ENCODE measurements at regions not wholly inside any gene's neighbourhood (a gene's known extent, or its start where the extent isn't known, plus 50 kb on each side); places are given as distances from the start of the nearest gene placed in this dataset.

GRCh38 chr13:76635232-76636230 lies 250.7 kb downstream of the KCTD12 start:
- no peaks in the 10 kb centered on the region for H3K27me3 ChIP-seq (ENCODE audit: control insufficient read depth, insufficient read depth, low read length)
- no peak overlapping the region for H3K4me3 ChIP-seq (ENCODE audit: insufficient read depth, low read depth, low read length)
- DNase-seq = no peak
- no peaks in the 10 kb centered on the region for H3K36me3 ChIP-seq (replicated peaks; ENCODE audit: control insufficient read depth, insufficient read depth, low read length)

GRCh38 chr13:76634431-76635191 lies 251.6 kb downstream of the KCTD12 start:
- DNase-seq = no peak
- no peaks in the 10 kb centered on the region for H3K27me3 ChIP-seq (ENCODE audit: control insufficient read depth, insufficient read depth, low read length)

DNA sequence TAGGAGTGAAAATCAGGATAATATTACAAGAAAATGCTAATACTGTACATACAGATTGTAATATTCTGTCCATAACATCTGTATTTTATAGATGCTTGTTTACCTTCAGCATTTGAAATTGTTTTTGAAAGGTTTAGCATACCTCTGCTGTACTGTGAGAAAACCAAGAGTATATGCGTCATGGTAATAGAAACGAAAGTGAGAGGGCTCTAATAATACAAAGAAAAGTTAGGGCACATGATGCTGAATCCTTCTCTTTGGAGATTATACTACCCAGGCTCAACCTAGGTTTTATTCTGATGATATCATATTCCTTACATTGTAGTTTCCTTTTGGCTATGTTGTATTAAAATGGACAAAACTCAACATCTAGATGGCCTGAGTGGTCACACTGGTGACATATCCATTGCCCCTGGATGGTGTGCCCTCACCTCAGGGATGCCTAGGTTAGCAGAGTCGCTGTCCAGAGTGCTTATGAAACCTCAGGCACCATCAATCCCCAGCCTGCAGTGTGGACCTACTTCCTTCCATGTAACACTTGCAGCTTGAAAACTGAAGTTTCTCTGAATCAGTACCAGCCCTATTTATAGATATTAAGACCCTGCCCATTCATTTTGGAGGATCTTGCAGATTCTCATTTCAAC lies 253.7 kb downstream of the KCTD12 start:
- Histone ChIP-seq H3K4me3 (ENCODE audit: insufficient read depth, low read depth, low read length) (no peak overlapping the region), H3K36me3 (replicated peaks; ENCODE audit: control insufficient read depth, insufficient read depth, low read length) (no peaks in the 10 kb centered on the region), H3K27me3 (ENCODE audit: control insufficient read depth, insufficient read depth, low read length) (no peaks in the 10 kb centered on the region)
- peak; percentile 14 for DNase-seq

More at GRCh38 chr13:76634431-76635191, 251.6 kb downstream of the KCTD12 start:
- Histone ChIP-seq H3K36me3 (replicated peaks; ENCODE audit: control insufficient read depth, insufficient read depth, low read length) (no peaks in the 10 kb centered on the region), H3K4me3 (ENCODE audit: insufficient read depth, low read depth, low read length) (no peak overlapping the region)

DNA sequence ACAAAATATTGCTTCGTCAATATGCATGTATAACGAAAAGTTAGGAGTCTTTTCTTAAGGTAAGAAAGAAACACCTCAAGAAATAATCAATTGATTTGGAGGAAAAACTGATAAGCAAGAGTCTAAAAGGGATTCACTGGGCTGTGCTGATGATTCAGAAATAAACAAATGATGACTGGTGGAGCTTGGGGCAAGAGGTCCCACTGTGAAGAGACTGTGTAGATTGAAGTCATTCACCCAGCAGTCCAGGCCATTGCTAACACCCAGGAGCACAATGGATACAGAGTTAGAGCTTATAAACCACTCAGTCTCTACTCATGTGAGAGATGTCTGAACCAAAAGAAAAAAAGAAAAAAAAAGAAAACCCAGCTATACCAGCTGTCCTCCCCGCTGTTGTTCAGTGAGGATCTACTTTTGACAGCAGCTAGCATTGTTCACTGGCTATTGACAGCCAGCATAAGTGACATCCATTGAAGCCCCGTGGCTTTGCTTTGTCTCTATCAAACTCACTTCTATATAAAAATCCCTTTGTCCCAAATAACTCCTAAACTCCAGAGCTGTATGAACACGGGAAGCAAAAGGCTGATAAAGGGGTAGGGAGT lies 255.5 kb downstream of the KCTD12 start:
- Histone ChIP-seq H3K4me3 (ENCODE audit: insufficient read depth, low read depth, low read length) (no peak overlapping the region), H3K36me3 (replicated peaks; ENCODE audit: control insufficient read depth, insufficient read depth, low read length) (no peaks in the 10 kb centered on the region), H3K27me3 (ENCODE audit: control insufficient read depth, insufficient read depth, low read length) (no peaks in the 10 kb centered on the region)
- DNase-seq = no peak

GRCh38 chr13:76622315-76623040 lies 263.7 kb downstream of the KCTD12 start:
- no peaks in the 10 kb centered on the region for H3K27me3 ChIP-seq (ENCODE audit: control insufficient read depth, insufficient read depth, low read length)
- DNase-seq = no peak
- no peaks in the 10 kb centered on the region for H3K36me3 ChIP-seq (replicated peaks; ENCODE audit: control insufficient read depth, insufficient read depth, low read length)
- H3K4me3 ChIP-seq (ENCODE audit: insufficient read depth, low read depth, low read length) = no peak overlapping the region

DNA sequence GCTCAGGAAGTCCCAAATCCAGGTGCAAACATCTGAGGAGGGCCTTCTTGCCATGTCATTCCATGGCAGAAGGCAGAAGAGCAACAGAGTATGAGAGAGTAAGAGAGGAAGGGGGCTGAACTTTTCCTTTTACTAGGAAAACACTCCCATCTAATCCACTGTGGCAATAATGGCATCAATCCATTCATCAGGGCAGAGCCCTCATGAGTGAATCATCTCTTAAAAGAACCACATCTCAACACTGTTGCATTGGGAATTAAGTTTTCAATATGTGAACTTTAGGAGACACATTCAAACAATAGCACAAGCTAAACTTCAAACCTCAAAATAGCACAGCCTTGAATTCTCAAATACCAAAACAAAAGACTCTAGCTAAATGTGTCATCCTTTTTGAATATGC lies 264.5 kb downstream of the KCTD12 start:
- DNase-seq = no peak
- Histone ChIP-seq H3K27me3 (ENCODE audit: control insufficient read depth, insufficient read depth, low read length) (no peaks in the 10 kb centered on the region), H3K36me3 (replicated peaks; ENCODE audit: control insufficient read depth, insufficient read depth, low read length) (no peaks in the 10 kb centered on the region), H3K4me3 (ENCODE audit: insufficient read depth, low read depth, low read length) (no peak overlapping the region)

DNA sequence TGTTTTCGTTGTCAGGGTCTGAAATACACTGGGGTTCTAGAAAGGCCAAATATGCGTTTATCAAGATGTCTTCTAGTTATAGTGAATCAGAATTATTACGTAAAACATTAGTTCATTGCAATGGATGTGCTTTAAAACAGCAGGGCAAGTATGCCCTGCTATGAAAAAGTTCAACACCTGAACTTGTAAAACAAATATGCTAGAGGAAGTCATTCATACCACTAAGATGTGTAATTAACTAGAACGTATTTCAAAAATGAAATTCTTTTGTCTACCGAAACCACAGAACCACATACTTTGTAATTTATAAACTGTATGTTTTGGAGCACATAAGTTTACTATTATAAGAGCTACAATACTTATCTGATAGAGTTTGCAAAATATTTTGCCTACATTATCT lies 266.2 kb downstream of the KCTD12 start:
- no peaks in the 10 kb centered on the region for H3K27me3 ChIP-seq (ENCODE audit: control insufficient read depth, insufficient read depth, low read length)
- no peaks in the 10 kb centered on the region for H3K36me3 ChIP-seq (replicated peaks; ENCODE audit: control insufficient read depth, insufficient read depth, low read length)
- no peak overlapping the region for H3K4me3 ChIP-seq (ENCODE audit: insufficient read depth, low read depth, low read length)
- no peak for DNase-seq

GRCh38 chr13:76619631-76620030 lies 266.6 kb downstream of the KCTD12 start:
- DNase-seq = no peak
- no peak overlapping the region for H3K4me3 ChIP-seq (ENCODE audit: insufficient read depth, low read depth, low read length)
- H3K27me3 ChIP-seq (ENCODE audit: control insufficient read depth, insufficient read depth, low read length) = no peaks in the 10 kb centered on the region
- H3K36me3 ChIP-seq (replicated peaks; ENCODE audit: control insufficient read depth, insufficient read depth, low read length) = no peaks in the 10 kb centered on the region

DNA sequence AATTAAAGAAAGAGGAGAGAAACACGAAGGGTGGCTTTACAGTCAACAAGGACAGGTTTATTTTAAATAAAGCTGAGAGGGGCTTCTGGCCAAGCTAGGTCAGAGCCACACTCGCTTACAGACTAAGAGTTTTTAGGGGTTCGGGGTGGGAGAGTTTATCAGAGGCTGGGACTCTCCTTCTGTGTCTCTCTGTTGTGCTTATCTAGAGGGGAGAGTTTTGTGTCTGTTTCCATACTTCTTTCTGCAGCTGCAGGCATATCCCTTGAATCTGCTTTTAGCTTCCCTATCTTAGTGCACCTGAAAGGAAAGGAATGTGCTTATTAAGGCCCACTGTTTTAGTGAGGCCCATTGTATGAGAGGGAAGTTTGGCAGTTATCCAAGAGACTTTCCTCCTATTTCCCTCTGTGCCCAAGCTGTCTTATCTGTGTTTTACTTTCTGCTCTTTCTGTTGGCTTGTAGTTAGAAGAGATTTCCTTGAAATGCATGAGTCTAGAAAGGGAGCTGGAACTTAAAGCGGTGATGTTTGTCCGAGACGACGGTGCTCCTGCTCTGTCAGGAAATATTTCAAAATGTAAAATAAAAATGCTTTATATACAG lies 275.3 kb downstream of the KCTD12 start:
- Histone ChIP-seq H3K4me3 (ENCODE audit: insufficient read depth, low read depth, low read length) (no peak overlapping the region), H3K36me3 (replicated peaks; ENCODE audit: control insufficient read depth, insufficient read depth, low read length) (no peaks in the 10 kb centered on the region), H3K27me3 (ENCODE audit: control insufficient read depth, insufficient read depth, low read length) (no peaks in the 10 kb centered on the region)
- no peak for DNase-seq

DNA sequence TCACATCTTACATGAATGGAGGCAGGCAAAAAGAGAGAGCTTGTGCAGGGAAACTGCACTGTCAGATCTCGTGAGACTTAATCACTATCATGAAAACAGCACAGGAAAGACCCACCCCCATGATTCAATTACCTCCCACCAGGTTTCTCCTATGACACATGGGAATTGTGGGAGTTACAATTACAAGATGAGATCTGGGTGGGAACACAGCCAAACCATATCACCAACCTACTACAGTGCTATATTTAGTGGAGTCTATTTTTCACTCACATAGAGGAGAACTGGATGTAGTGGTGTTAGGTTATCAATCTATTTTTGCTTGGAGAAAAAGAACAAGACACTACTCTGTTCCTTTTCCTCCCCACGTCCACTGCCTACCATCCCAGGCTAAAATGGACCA lies 276.6 kb downstream of the KCTD12 start:
- Histone ChIP-seq H3K36me3 (replicated peaks; ENCODE audit: control insufficient read depth, insufficient read depth, low read length) (no peaks in the 10 kb centered on the region), H3K27me3 (ENCODE audit: control insufficient read depth, insufficient read depth, low read length) (no peaks in the 10 kb centered on the region), H3K4me3 (ENCODE audit: insufficient read depth, low read depth, low read length) (no peak overlapping the region)
- DNase-seq = no peak

GRCh38 chr13:76607866-76608265 lies 278.3 kb downstream of the KCTD12 start:
- no peak for DNase-seq
- H3K36me3 ChIP-seq (replicated peaks; ENCODE audit: control insufficient read depth, insufficient read depth, low read length) = no peaks in the 10 kb centered on the region
- no peaks in the 10 kb centered on the region for H3K27me3 ChIP-seq (ENCODE audit: control insufficient read depth, insufficient read depth, low read length)

GRCh38 chr13:76600081-76600480 lies 286.1 kb downstream of the KCTD12 start:
- Histone ChIP-seq H3K27me3 (ENCODE audit: control insufficient read depth, insufficient read depth, low read length) (no peaks in the 10 kb centered on the region), H3K4me3 (ENCODE audit: insufficient read depth, low read depth, low read length) (no peak overlapping the region), H3K36me3 (replicated peaks; ENCODE audit: control insufficient read depth, insufficient read depth, low read length) (no peaks in the 10 kb centered on the region)
- DNase-seq = no peak

More at GRCh38 chr13:76607866-76608265, 278.3 kb downstream of the KCTD12 start:
- H3K4me3 ChIP-seq (ENCODE audit: insufficient read depth, low read depth, low read length) = no peak overlapping the region

DNA sequence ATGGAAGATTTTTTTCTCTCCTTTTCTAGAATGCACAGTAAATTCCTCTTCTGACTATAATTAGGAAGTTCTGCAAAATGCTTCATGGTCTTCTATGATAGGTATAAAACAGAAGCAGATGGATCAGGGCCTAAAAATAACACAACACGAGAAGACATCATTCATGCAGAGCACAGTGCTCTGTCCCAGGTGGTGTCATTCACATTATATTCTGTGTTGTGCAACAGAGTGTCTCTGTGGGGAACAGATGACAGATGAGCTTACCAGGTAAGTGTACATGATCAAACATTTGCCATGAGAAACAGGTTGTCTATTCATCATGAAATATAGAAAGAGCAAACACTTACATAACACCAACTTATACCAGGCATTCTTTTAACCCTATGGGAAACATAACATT lies 288.3 kb downstream of the KCTD12 start:
- no peaks in the 10 kb centered on the region for H3K36me3 ChIP-seq (replicated peaks; ENCODE audit: control insufficient read depth, insufficient read depth, low read length)

More for the DNA sequence above, 288.3 kb downstream of the KCTD12 start:
- H3K27me3 ChIP-seq (ENCODE audit: control insufficient read depth, insufficient read depth, low read length) = no peaks in the 10 kb centered on the region
- H3K4me3 ChIP-seq (ENCODE audit: insufficient read depth, low read depth, low read length) = no peak overlapping the region
- DNase-seq = no peak
